ENCODE measurements at regions not wholly inside any gene's neighbourhood (a gene's known extent, or its start where the extent isn't known, plus 50 kb on each side); places are given as distances from the start of the nearest gene placed in this dataset.

DNA sequence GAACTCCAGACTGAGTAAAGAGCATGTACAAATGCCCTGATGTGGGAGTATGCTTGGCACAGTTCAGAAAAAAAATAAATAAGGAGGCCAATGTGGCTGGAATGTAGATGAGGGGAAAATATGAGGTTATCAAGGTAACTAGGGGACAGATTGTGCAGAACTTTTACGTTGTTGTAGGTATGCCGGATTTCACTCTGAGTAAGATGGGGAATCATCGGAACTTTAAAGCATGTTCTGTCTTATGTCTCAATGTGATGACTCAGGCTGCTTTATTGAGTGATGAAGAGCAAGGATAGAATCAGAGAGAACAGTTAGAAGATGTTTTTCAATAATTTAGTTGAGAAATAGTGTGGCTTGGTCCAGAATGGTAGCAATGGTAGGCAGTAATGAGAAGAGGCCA is 130.4 kb downstream of the C11orf87 start:
- no peak for FAIRE-seq

DNA sequence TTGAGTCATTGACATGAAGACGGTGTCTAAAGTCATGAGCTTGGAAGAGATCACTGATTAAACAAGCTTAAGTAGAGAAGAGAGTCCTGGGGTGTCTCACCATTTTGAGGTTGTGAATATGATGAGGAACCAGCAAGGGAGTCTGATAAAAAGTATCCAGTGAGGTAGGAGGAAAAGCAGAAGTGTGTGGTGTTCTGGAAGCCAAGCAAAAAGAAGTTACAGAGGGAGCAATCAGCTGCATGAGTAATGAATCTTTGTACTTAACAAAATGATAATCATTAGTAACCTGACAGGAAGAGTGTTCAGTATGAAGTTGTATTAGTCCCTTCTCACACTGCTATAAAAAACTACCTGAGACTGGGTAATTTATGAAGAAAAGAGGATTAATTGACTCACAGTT is 131.3 kb downstream of the C11orf87 start:
- FAIRE-seq (no peak), DNase-seq (ENCODE audit: low spot score in 2 of 2) (no peak)

More for the DNA sequence above, 130.4 kb downstream of the C11orf87 start:
- DNase-seq (ENCODE audit: low spot score in 2 of 2), result no peak

DNA sequence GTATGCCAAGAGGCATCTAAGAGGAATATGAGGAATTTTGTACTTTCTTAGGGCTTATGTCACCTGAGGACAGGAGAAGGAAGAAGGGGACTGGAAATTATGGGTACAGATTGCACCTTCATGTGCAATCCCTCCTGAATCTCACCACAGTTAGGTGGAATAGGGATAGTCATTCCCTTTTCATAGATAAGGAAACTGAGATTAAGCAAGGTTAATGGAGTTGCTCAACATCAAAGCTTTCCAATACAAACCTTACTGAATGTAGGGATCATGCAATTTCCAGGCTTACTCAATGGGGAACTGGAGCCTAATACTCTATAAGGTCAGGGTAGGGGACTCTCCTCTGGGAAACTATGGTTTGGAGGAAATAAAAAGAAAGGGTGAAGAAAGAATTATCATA is 133.0 kb downstream of the C11orf87 start:
- DNase-seq (ENCODE audit: low spot score in 2 of 2), result no peak
- FAIRE-seq, result no peak

DNA sequence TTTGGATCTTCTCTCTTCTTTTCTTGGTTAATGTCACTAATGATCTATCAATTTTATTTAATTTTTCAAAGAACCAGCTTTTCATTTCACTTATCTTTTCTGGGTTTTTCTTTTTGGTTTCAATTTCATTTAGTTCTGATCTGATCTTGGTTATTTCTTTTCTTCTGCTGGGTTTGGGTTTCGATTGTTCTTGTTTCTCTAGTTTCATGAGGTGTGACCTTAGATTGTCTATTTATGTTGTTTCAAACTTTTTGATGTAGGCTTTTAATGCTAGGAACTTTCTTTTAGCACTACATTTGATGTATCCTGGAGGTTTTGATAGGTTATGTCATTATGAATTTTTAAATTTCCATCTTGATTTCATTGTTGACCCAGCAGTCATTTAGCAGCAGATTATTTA is 142.3 kb downstream of the C11orf87 start:
- DNase-seq (ENCODE audit: low spot score in 2 of 2) (no peak), FAIRE-seq (no peak)

DNA sequence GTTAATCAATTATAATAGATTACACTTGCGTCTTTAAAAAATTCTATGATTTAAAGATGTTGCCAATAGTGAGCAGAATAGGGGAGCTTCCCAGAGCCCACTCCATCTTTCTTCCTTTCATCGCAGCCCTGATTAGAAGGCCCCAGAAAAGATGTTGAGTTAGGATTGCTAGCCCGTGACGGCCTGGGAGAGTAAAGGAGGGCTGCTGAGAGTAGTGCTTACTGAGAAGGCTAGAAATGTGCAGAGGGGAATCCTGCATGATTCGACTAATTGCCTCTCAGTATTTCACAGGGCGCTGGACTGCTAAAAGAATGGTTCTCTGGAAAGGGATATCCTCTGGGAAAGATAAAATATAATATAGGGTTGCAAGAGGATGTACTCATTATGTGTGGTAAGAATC is 160.5 kb downstream of the C11orf87 start:
- no peak for FAIRE-seq
- no peak for DNase-seq (ENCODE audit: low spot score in 2 of 2)

DNA sequence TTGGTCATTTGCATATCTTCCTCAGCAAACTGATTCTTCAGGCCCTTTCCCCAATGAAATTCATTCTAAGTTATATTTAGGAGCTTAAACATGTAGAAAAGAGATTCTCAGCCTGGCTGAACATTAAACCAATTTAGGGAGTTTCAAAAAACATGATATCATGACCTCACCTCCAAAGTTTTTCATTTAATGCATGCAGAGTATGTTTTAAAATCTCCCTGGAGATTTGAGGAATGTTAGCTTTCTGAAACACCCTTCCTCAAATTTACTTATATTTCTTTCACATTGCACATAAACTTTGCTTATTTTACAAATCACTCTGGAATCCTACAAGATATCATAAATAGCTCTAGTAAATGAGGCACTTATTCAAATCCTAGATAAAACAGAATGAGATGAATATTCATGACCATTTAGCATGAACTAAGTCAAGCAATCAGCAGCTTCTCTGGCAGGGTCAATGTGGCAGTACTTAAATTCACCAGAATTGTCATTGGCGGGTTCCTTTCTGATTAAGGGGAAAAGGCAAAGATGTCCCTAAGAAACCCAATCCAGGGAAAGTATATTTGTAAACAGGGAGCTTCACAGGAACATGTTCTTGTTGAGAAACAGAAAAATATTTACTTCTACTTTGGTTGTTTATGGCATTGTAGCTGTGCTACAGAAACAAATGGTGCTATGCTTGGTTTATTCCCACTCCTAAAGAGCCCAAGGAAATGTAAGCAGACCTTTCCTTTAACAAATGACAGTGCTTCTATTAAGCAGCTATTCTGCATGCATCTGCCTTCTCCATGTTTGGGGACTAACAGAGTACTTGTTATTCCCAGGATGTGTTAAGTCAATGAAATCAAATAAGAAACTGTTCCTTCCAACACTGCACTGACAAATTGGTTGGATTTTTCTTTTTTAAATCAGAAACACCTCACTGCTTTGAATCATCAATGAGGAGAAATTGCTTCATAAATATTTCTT is 162.3 kb downstream of the C11orf87 start:
- FAIRE-seq, result no peak

DNA sequence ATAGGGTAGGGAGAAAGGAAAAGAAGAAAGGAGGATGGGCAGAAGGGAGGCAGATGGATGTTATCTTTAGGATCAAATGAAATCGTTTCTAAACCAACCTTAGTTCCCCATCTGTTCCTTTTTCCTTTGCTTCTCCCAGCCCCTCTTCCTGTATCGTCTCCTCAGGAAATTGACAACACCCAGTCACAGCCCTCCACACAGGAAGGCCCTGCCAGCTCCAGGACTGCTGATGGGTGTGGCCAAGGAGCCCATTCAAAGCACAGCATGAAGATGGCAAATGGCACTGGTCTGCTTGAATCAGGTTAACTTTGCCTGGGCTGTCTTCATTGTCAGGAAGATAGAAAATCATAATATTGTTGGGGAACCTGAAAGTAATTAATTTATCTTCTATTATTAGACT is 164.8 kb downstream of the C11orf87 start:
- no peak for FAIRE-seq
- no peak for DNase-seq (ENCODE audit: low spot score in 2 of 2)

More for the DNA sequence above, 162.3 kb downstream of the C11orf87 start:
- DNase-seq (ENCODE audit: low spot score in 2 of 2), result no peak

DNA sequence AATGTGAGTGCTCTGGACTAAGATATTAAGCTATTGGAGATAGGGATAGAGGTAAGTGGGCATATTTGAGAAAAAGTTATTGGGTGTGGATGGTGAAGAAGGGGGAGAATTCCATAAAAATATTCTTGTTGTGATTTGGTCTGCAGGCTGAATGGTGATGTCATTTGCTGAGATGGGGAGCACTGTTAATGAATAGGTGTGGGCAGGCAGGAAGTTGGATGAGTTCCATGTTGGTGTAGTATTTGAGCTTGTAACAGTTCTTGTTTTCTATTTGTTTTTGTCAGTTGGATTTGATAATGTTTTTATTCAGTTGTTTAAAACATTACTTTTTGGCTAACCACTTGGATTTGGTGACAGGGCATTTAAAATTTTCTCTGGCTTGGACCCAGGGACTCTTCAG is 168.8 kb downstream of the C11orf87 start:
- FAIRE-seq (no peak), DNase-seq (ENCODE audit: low spot score in 2 of 2) (no peak)

DNA sequence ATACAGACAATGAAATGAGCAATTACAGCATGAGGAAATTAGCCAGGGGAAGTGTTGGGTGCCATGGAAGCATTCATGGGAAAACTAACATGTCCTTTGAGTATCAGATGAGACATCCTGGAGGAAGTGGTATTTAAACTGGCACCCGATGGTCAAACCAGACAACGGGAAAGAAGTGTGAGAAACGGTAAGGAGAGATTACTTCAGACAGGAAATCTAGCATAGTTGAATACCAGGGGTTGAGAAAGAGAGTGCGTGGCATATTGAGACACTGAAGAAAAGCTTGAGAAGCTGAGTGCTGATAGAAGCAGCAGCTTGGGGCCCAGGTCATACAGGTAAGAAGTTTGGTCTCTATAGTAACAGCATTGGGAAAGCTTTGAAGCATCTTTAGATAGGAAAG is 175.3 kb downstream of the C11orf87 start:
- DNase-seq (ENCODE audit: low spot score in 2 of 2) (no peak), FAIRE-seq (no peak)

DNA sequence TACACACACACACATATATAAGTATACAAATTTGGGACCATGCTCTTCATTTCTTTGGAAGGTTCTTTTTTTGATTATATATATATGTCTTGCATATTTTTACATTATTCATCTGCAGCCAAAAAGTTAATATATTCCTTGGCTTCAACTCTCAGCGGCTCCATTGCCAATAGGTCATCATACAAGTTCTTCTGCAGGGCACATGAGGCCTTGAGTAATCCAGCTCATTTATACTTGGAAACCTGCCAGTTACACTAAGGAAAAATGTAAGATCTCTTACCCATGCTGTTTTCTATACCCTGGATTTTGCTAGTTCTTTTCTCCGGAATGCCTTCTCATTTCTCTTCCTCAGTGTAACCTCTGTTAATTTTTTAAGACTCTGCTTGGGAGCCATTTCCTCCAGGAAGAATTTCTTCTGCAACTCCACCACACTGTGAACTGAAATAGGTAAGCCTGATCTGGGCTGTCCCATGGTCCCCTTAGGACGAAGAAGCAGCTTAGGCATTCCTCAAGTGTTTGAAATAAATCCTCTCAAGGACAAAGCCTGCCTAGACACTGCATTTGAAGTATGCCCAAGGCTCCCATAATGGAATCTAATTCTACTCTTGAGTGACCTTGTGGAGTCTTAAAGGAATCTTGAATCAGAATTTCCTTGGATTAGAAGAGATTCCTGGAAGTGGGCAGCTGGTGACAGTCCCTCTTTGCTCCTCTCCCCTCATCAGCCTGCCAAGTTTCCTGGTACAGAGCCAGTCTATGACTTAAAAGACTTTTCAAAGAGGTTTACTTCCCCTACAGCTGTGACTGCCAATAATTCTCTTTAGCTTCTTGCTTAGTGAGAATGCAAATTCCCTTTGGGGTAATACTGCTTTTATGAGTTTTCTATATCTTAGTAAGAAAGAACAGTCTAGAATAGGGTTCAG is 182.8 kb downstream of the C11orf87 start:
- FAIRE-seq, result no peak

DNA sequence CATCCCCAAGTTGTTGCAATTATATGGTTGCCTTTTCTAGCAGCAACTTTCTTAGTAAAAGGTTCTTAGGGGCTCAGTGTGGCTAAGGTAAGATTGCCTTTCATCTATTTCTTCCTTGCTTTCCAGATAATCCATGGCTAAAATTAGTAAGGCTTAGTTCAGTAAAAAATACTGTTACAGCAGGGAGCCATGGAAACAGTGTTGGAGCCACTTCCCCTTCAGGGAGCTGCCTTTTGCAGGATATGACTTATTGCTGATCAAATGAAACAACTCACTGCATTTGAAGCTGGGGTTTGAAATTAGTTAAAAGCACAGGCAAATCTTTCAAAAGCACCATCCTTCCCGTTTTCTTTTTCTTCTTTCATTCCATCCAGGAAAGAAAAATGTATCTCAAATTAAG is 184.3 kb downstream of the C11orf87 start:
- no peak for FAIRE-seq
- DNase-seq (ENCODE audit: low spot score in 2 of 2), result no peak

More for the DNA sequence above, 182.8 kb downstream of the C11orf87 start:
- DNase-seq (ENCODE audit: low spot score in 2 of 2), result no peak

DNA sequence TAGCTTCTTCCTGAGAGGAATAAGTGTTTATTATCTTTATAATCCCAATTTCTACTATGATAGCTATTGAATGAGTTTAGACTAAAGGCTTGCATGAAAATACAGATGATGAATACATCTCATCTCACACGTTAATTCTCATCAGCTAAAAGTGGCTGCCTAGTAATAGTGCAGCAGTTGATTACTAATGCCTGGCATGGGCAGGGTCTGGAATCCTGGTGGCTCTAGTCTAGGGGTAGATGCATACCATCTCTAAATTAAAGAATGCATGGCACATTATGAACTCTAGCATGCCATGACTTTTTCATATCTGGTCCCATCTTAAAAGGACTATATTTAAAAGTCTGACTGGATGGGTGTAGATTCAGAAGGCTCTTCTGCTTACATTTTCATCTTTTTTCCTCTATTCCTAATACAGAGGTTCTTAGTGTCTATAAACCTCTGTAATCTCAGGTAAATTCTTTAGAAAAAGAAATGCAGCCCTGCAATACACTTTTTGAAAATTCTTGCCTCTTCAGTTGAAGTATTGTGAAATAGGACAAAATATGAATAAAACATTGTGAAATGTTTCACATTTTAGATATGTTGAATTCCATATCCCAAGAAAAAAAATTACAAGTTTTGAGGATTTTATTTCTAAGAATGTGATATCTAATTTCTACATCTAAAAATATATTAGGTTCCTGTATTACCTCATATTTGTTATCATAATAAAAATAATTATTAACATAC is 187.6 kb downstream of the C11orf87 start:
- FAIRE-seq (peak; percentile 87), DNase-seq (ENCODE audit: low spot score in 2 of 2) (no peak)

DNA sequence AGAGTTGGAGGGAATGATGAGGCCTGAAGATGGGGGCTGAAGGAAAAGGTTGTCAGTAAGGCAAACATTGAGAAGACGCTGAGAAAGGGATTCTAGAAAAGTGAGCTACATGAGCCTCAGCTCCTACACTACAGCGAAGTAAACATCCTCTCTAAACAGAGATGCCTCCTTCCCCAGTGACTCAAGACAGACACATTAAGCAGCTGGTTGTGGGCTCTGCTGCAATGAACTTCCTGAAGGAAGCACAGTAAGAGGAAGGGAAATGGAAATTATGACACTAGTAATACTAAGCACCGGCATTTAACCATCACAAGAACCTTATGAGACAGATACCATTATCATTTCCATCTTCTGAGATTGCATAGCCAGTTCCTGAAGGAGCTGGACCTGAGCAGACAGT is 190.5 kb downstream of the C11orf87 start:
- no peak for FAIRE-seq
- no peak for DNase-seq (ENCODE audit: low spot score in 2 of 2)

DNA sequence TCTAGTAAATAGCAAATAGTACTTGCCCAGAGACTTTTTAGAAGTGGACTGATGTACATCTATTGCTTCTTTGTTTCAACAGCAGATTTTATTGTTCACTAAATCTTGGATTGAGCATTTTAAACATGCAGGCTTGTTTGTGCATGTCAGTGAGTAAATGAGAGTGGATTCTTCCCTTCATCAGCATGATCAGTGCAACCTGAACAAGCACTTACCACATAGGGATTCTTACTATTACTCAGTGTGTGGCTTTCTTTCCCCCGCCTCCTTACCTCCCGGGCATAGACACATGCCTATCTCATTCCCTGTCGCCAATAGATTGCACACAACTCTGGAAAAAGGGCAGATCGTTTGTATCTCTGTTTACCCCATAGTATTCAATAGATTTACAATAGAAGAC is 197.5 kb downstream of the C11orf87 start:
- DNase-seq (ENCODE audit: low spot score in 2 of 2) (no peak), FAIRE-seq (no peak)

DNA sequence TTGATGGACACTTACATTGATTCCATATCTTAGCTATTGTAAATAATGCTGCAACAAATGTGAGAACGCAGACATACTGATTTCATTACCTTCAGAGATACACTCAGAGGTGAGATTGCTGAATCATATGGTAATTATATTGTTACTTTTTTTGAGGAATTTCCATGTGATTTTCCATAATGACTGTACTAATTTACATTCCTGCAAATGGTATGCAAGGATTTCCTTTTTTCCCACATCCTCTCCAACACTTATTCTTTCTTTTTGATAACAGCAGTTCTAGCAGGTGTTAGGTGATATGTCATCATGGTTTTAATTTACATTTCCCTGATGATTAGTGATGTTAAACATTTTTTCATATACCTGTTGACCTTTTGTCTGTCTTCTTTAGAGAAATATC is 207.7 kb downstream of the C11orf87 start:
- DNase-seq (ENCODE audit: low spot score in 2 of 2), result no peak
- FAIRE-seq, result no peak

DNA sequence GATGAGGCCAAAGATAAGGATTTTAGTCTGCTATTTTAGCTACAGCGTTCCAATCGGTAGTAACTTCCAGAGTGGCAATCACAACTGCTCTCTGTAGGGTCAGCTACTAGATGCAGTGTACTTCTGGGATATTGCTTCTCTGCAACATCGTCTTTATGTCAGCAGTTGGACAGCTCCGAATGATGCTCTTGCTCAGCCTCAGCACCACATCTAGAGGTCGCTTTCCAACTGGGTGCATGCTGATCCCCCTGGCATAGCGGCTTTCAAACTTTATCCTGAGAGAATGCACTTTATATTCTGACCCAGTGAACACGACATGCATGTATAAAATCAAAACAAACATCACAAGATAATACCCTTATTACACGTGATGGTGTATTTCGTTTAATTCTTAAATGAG is 219.6 kb downstream of the C11orf87 start:
- no peak for DNase-seq (ENCODE audit: low spot score in 2 of 2)
- no peak for FAIRE-seq

DNA sequence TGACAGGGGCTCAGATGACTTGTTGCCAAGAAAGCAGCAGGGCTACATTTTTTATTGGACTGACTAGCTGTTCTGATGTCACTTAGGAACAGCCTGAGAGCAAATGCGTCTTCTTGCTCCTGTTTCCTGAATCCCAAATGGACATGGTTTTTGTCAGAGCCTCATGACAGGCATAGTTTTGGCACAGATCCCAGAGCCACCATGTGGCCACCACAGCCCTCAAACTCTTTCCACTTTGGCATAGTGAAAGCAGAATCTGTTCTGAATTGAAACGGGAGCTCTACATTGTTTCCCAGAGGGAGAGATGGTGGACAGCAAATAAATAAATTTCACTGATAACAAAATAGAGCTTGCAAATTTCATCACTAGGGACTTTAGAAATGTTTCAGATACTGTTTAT is 222.2 kb downstream of the C11orf87 start:
- peak; percentile 2 to 14 for DNase-seq (ENCODE audit: low spot score in 2 of 2)
- FAIRE-seq, result no peak

DNA sequence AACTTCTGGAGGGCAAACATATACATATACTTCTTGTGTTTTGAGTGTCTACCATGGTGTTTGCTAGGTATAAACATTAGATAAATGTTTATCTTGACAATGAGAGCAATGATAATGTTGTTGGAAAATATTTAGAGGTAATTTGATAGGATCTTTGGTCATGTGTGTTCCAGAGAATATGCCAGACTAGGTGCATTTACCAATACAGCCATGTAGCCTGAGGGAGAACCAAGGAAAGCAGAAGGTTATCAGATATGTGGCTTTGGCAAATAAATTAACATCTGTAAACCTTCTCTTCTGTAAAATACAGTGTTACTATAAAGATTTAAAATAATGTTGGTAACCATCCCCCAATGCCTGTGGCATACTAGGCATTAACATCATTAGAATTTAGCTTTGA is 226.8 kb downstream of the C11orf87 start:
- FAIRE-seq (no peak), DNase-seq (ENCODE audit: low spot score in 2 of 2) (no peak)

DNA sequence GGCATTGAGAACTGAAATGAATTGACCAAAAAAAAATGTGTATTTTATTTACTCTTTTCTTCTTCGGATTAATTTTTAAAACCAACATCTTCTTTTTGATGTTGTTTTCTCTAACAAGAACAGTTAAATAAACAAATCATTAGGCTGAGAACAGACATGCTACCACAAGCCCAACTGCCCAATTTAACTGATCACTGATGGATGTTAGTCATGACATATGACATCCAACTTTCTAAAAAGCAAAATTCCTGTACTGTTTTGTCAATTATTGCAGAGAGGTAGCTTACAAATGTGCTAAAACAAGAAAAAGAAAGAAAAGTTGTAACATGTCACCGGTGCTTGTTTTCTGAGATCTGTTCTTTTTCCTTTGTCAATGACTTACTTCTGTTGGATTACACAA is 232.1 kb downstream of the C11orf87 start:
- no peak for FAIRE-seq
- DNase-seq (ENCODE audit: low spot score in 2 of 2), result no peak

DNA sequence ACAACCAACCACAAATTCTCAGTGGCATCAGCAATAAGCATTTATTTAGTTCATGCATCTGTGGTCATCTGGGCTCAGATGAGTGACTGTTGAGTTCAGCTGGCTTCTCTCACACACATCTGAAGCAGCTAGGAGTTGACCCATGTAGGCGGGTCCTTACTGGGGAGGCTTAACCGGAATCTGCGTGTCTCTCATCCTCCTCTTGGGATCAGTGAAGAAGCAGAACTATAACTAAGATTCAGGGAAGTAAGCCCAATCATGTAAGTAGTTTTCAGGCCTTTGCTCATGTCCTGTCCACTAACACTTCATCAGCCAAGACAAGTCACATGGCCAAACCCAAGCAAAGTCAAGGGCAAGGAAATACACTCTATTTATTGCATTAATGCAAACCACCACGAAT is 236.2 kb downstream of the C11orf87 start:
- FAIRE-seq (no peak), DNase-seq (ENCODE audit: low spot score in 2 of 2) (no peak)

DNA sequence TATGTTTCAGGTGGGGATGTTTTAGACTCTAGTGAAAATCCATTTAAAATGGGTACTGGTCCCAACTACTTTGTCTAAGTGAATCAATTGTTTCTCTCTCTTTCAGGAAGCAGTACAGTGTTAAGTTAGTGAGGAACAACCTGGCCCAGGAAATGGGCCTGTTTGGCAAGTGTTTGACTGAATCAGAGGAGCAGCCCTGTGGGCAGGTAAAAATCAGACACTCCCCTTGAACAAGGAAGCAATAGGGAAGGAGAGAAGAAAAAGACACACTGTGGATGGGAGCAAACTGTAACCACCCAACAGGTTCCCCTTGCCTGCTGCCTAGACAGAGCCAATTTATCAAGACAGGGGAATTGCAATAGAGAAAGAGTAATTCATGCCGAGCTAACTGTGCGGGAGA is 245.7 kb downstream of the C11orf87 start:
- DNase-seq (ENCODE audit: low spot score in 2 of 2), result no peak
- no peak for FAIRE-seq
